OCI-LY3 (cell line): ENCODE measurements at regions not wholly inside any gene's neighbourhood (a gene's known extent, or its start where the extent isn't known, plus 50 kb on each side); places are given as distances from the start of the nearest gene placed in this dataset.

Experiments used
- H2AFZ ChIP-seq: fragments of 200-600, 300-600 bp; shearing (Covaris generic); 2 replicates; pipeline ENCODE4 v1.6.0; 2014; ENCODE audit warnings: antibody characterized with exemption, low read depth, low read length
- H3K27ac ChIP-seq: fragments of 200-600, 300-600 bp; sonication (generic); 2 replicates; pipeline ENCODE4 v1.5.1; 2014; ENCODE audit warnings: mild to moderate bottlenecking, low read length, moderate library complexity, mixed read lengths
- H3K27me3 ChIP-seq: fragments of 200-600, 300-600 bp; sonication (generic); 2 replicates; pipeline ENCODE4 v1.6.1; 2014; ENCODE audit warnings: low read depth, low read length, mixed read lengths
- H3K36me3 ChIP-seq: fragments of 200-600, 300-600 bp; sonication (generic); replicated peaks from 2 replicates; pipeline ENCODE3; 2014; ENCODE audit warnings: low read depth, low read length, mixed read lengths
- H3K4me1 ChIP-seq: fragments of 300-600, 200-600 bp; sonication (generic); 2 replicates; pipeline ENCODE4 v1.6.1; 2014; ENCODE audit warnings: low read length, mixed read lengths
- H3K4me2 ChIP-seq: fragments of 200-600, 300-600 bp; sonication (generic); 2 replicates; pipeline ENCODE4 v1.6.1; 2014; ENCODE audit warnings: low read length, mixed read lengths
- H3K4me3 ChIP-seq: fragments of 300-600, 200-600 bp; sonication (generic); 2 replicates; pipeline ENCODE4 v1.5.1; 2014; ENCODE audit warnings: antibody characterized with exemption, mild to moderate bottlenecking, low read length, moderate library complexity
- H3K79me2 ChIP-seq: fragments of 300-600, 200-600 bp; shearing (Covaris generic); 2 replicates; pipeline ENCODE4 v1.6.1; 2014; ENCODE audit warnings: mild to moderate bottlenecking, low read length, mixed read lengths
- H3K9ac ChIP-seq: fragments of 300-600, 200-600 bp; shearing (Covaris generic); 2 replicates; pipeline ENCODE4 v1.6.0; 2014; ENCODE audit warnings: mild to moderate bottlenecking, low read length, moderate library complexity
- H3K9me3 ChIP-seq: fragments of 200-600, 300-600 bp; shearing (Covaris generic); 2 replicates; pipeline ENCODE4 v1.6.1; 2014; ENCODE audit warnings: low read length, mixed read lengths; ENCODE audit not compliant: insufficient read depth
- H4K20me1 ChIP-seq: fragments of 200-600, 300-600 bp; sonication (generic); 2 replicates; pipeline ENCODE4 v1.6.1; 2016; ENCODE audit warnings: low read length, mixed read lengths; ENCODE audit not compliant: insufficient read depth
- EZH2phosphoT487 ChIP-seq: fragments of 200-600 bp; shearing (Covaris generic); IDR thresholded peaks from 2 replicates; pipeline ENCODE4 v1.6.1; 2018; ENCODE audit warnings: antibody characterized with exemption, mixed run types, low read depth
- TF ChIP-seq, protein P1 (sequence below): fragments of 200-600, 300-600 bp; sonication (generic); IDR thresholded peaks from 2 replicates; pipeline ENCODE4 v1.5.1; 2014; ENCODE audit warnings: antibody characterized with exemption, low read length, low read depth

GRCh38 chr6:126926926-126927325 is 191.5 kb upstream of the RSPO3 start:
- H3K36me3 ChIP-seq, result no peaks in the 10 kb centered on the region
- H3K9ac ChIP-seq, result no peak overlapping the region
- TF ChIP-seq EZH2phosphoT487, result no peak
- TF ChIP-seq, protein P1, sequence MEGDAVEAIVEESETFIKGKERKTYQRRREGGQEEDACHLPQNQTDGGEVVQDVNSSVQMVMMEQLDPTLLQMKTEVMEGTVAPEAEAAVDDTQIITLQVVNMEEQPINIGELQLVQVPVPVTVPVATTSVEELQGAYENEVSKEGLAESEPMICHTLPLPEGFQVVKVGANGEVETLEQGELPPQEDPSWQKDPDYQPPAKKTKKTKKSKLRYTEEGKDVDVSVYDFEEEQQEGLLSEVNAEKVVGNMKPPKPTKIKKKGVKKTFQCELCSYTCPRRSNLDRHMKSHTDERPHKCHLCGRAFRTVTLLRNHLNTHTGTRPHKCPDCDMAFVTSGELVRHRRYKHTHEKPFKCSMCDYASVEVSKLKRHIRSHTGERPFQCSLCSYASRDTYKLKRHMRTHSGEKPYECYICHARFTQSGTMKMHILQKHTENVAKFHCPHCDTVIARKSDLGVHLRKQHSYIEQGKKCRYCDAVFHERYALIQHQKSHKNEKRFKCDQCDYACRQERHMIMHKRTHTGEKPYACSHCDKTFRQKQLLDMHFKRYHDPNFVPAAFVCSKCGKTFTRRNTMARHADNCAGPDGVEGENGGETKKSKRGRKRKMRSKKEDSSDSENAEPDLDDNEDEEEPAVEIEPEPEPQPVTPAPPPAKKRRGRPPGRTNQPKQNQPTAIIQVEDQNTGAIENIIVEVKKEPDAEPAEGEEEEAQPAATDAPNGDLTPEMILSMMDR, result no peak
- H3K4me2 ChIP-seq, result no peak overlapping the region
- H3K4me3 ChIP-seq, result no peak overlapping the region
- H3K27ac ChIP-seq, result no peak overlapping the region
- no peaks in the 10 kb centered on the region for H3K9me3 ChIP-seq
- no peaks in the 10 kb centered on the region for H3K27me3 ChIP-seq
- no peak overlapping the region for H2AFZ ChIP-seq
- no peaks in the 10 kb centered on the region for H3K4me1 ChIP-seq
- no peaks in the 10 kb centered on the region for H3K79me2 ChIP-seq
- H4K20me1 ChIP-seq, result no peaks in the 10 kb centered on the region

GRCh38 chr6:126927841-126928240 is 190.6 kb upstream of the RSPO3 start:
- no peak overlapping the region for H3K4me3 ChIP-seq
- H3K27ac ChIP-seq, result no peak overlapping the region
- H3K4me1 ChIP-seq, result no peaks in the 10 kb centered on the region
- H2AFZ ChIP-seq, result no peak overlapping the region
- no peaks in the 10 kb centered on the region for H3K36me3 ChIP-seq
- H3K9me3 ChIP-seq, result no peaks in the 10 kb centered on the region
- H3K27me3 ChIP-seq, result no peaks in the 10 kb centered on the region
- TF ChIP-seq, protein P1, result no peak
- TF ChIP-seq EZH2phosphoT487, result no peak
- no peaks in the 10 kb centered on the region for H3K79me2 ChIP-seq
- no peak overlapping the region for H3K9ac ChIP-seq
- no peaks in the 10 kb centered on the region for H4K20me1 ChIP-seq
- no peak overlapping the region for H3K4me2 ChIP-seq

DNA sequence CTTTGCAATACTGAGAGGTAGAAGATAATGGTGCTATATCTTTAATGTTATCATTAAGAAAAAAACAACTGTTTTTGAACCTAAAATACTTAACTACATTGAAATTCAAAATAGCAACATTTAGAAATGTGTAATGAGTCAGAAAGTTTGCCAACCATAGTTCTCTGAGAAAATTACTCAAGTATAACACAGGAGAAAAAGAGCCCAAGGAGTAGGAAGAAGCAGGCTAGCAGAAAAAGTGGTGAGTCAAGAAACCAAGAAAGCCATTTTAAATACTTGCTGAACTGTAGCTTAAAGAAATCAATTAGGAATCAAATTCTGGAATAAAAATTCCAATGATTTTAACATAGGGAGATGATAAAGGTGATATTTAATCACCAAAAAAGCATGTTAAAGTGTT is 181.0 kb upstream of the RSPO3 start:
- TF ChIP-seq EZH2phosphoT487, result no peak
- TF ChIP-seq, protein P1, result no peak
- Histone ChIP-seq H3K9me3 (no peaks in the 10 kb centered on the region), H3K27me3 (no peaks in the 10 kb centered on the region), H3K9ac (no peak overlapping the region), H3K36me3 (no peaks in the 10 kb centered on the region), H3K4me2 (no peak overlapping the region), H3K4me3 (no peak overlapping the region), H2AFZ (no peak overlapping the region), H3K4me1 (no peaks in the 10 kb centered on the region), H4K20me1 (no peaks in the 10 kb centered on the region), H3K27ac (no peak overlapping the region), H3K79me2 (no peaks in the 10 kb centered on the region)

DNA sequence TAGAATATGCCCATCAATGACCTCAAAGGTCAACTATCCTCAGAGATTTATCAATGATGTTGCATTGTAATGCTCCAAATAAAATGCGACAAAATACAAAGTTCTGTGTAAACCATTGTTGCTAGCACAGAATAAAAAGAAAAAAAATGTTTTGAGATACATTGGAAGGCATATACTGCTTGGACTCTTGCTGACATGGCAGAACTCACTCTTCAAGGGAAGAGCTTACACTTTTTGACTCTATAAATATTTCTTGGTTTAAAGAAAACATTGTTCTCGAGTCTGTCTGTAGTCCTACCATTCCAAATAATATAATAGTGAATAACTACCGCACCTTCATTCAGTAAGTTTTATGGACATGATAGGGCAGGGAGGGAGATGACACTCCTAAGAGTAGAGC is 178.7 kb upstream of the RSPO3 start:
- Histone ChIP-seq H3K27ac (no peak overlapping the region), H3K4me3 (no peak overlapping the region), H3K4me1 (no peaks in the 10 kb centered on the region), H3K9ac (no peak overlapping the region), H3K9me3 (no peaks in the 10 kb centered on the region), H3K36me3 (no peaks in the 10 kb centered on the region), H3K4me2 (no peak overlapping the region), H4K20me1 (no peaks in the 10 kb centered on the region), H3K79me2 (no peaks in the 10 kb centered on the region), H2AFZ (no peak overlapping the region), H3K27me3 (no peaks in the 10 kb centered on the region)
- no peak for TF ChIP-seq EZH2phosphoT487
- TF ChIP-seq, protein P1, result no peak
